Tibial nerve (tissue), 4 donors: ENCODE measurements at regions not wholly inside any gene's neighbourhood (a gene's known extent, or its start where the extent isn't known, plus 50 kb on each side); places are given as distances from the start of the nearest gene placed in this dataset.

Source experiments
- EP300 ChIP-seq, 2 donors: sonication (generic); formaldehyde crosslinking; IDR thresholded peaks; one replicate each; pipeline ENCODE4 v1.6.1; 2017; ENCODE audit warnings: antibody characterized with exemption in 2 of 2, mild to moderate bottlenecking in 1 of 2
- POLR2A ChIP-seq, 2 donors: fragments of 450-650 bp; IDR thresholded peaks; one replicate each; pipeline ENCODE4 v1.6.1; 2017; ENCODE audit warnings: antibody characterized with exemption in 2 of 2, mild to moderate bottlenecking in 2 of 2, moderate library complexity in 2 of 2
- TF ChIP-seq, protein P1 (sequence below), 5 experiments: fragments of 200-600 bp in 3 of 5; fragments of 450-650 bp in 2 of 5; sonication (generic) in 3 of 5; IDR thresholded peaks; one replicate each; pipeline ENCODE4 v1.5.1; 2016 to 2019; ENCODE audit warnings: antibody characterized with exemption in 5 of 5, mild to moderate bottlenecking in 3 of 5, moderate library complexity in 2 of 5

DNA sequence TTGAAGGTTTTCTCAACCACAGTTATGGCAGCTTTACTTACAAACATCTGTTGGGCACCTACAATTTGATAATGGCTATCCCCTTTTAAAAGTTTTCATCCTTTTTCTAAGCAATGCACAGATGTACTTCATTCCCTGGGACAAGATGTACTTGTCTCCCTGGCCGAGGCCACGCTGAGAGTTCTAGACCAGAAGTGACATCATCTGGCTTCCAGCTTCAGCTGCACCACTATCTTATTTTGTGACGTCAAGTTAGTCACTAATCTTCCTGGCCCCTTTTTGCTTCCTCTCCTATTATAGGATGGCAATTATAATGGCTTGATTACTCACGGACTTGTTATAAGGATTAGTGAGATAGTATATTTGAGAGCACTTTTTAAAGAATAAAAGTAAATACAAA lies 386.4 kb downstream of the BCL11A start:
- TF ChIP-seq POLR2A (IDR thresholded peaks at IDR 0.05) = no peak
- TF ChIP-seq, protein P1, sequence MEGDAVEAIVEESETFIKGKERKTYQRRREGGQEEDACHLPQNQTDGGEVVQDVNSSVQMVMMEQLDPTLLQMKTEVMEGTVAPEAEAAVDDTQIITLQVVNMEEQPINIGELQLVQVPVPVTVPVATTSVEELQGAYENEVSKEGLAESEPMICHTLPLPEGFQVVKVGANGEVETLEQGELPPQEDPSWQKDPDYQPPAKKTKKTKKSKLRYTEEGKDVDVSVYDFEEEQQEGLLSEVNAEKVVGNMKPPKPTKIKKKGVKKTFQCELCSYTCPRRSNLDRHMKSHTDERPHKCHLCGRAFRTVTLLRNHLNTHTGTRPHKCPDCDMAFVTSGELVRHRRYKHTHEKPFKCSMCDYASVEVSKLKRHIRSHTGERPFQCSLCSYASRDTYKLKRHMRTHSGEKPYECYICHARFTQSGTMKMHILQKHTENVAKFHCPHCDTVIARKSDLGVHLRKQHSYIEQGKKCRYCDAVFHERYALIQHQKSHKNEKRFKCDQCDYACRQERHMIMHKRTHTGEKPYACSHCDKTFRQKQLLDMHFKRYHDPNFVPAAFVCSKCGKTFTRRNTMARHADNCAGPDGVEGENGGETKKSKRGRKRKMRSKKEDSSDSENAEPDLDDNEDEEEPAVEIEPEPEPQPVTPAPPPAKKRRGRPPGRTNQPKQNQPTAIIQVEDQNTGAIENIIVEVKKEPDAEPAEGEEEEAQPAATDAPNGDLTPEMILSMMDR (IDR thresholded peaks at IDR 0.05) = no peak
- no peak for TF ChIP-seq EP300 (IDR thresholded peaks at IDR 0.05)
